ENCODE measurements at regions not wholly inside any gene's neighbourhood (a gene's known extent, or its start where the extent isn't known, plus 50 kb on each side); places are given as distances from the start of the nearest gene placed in this dataset.
"Not testable (repeated sequence)": the region's sequence is repeated elsewhere in the genome, so short reads cannot be mapped to it uniquely, and the experiment has no call there.

- no peak for DNase-seq
- intact Hi-C loops (cut with DNase I), result no loop called here
Observed at GRCh38 chr3:89867286-89867685, 759.9 kb downstream of the EPHA3 start.

GRCh38 chr3:89876116-89876515, 768.7 kb downstream of the EPHA3 start:
- intact Hi-C loops (cut with DNase I), result no loop called here
- DNase-seq, result no peak

GRCh38 chr3:89877230-89877629, 769.8 kb downstream of the EPHA3 start:
- intact Hi-C loops (cut with DNase I), result no loop called here
- DNase-seq, result no peak

GRCh38 chr3:89889386-89889785, 782.0 kb downstream of the EPHA3 start:
- intact Hi-C loops (cut with DNase I), result no loop called here
- no peak for DNase-seq

GRCh38 chr3:89908711-89909213, 801.3 kb downstream of the EPHA3 start:
- DNase-seq, result no peak
- intact Hi-C loops (cut with DNase I), result no loop called here

- no peak for DNase-seq
- intact Hi-C loops (cut with DNase I), result no loop called here
Observed at GRCh38 chr3:89912031-89912430, 804.6 kb downstream of the EPHA3 start.

- intact Hi-C loops (cut with DNase I), result no loop called here
- no peak for DNase-seq
Observed at GRCh38 chr3:89923921-89924610, 816.6 kb downstream of the EPHA3 start.

- no peak for DNase-seq
- intact Hi-C loops (cut with DNase I), result no loop called here
Observed at GRCh38 chr3:89925976-89926375, 818.6 kb downstream of the EPHA3 start.

GRCh38 chr3:89932882-89933281, 825.5 kb downstream of the EPHA3 start:
- intact Hi-C loops (cut with DNase I), result no loop called here
- DNase-seq, result no peak

- DNase-seq; intact Hi-C loops (cut with DNase I): not testable (repeated sequence)
Observed at GRCh38 chr3:89944461-89944860, 837.0 kb downstream of the EPHA3 start.

GRCh38 chr3:89946884-89947283, 839.5 kb downstream of the EPHA3 start:
- no peak for DNase-seq
- intact Hi-C loops (cut with DNase I), result no loop called here

GRCh38 chr3:89947337-89947954, 840.0 kb downstream of the EPHA3 start:
- DNase-seq, result no peak
- intact Hi-C loops (cut with DNase I), result no loop called here

GRCh38 chr3:89948008-89948407, 840.6 kb downstream of the EPHA3 start:
- intact Hi-C loops (cut with DNase I), result no loop called here
- DNase-seq, result no peak

- DNase-seq, result no peak
- intact Hi-C loops (cut with DNase I), result no loop called here
Observed at GRCh38 chr3:89950772-89951171, 843.4 kb downstream of the EPHA3 start.

- DNase-seq, result no peak
- intact Hi-C loops (cut with DNase I), result no loop called here
Observed at GRCh38 chr3:89954137-89954536, 846.7 kb downstream of the EPHA3 start.

- intact Hi-C loops (cut with DNase I), result no loop called here
- DNase-seq, result no peak
Observed at GRCh38 chr3:89955156-89955555, 847.7 kb downstream of the EPHA3 start.

- DNase-seq, result no peak
- intact Hi-C loops (cut with DNase I), result no loop called here
Observed at GRCh38 chr3:89957451-89957850, 850.0 kb downstream of the EPHA3 start.

- intact Hi-C loops (cut with DNase I), result not testable (repeated sequence)
Observed at GRCh38 chr3:89958163-89958562, 850.7 kb downstream of the EPHA3 start.

GRCh38 chr3:89964347-89964746, 856.9 kb downstream of the EPHA3 start:
- no peak for DNase-seq

More at GRCh38 chr3:89958163-89958562, 850.7 kb downstream of the EPHA3 start:
- DNase-seq, result not testable (repeated sequence)

GRCh38 chr3:89966877-89967665, 859.6 kb downstream of the EPHA3 start:
- intact Hi-C loops (cut with DNase I), result no loop called here
- DNase-seq, result no peak

More at GRCh38 chr3:89964347-89964746, 856.9 kb downstream of the EPHA3 start:
- intact Hi-C loops (cut with DNase I), result no loop called here
